ENCODE measurements at regions not wholly inside any gene's neighbourhood (a gene's known extent, or its start where the extent isn't known, plus 50 kb on each side); places are given as distances from the start of the nearest gene placed in this dataset.

GRCh38 chr13:22041741-22042140 lies 370.9 kb downstream of the FGF9 start:
- Mint-ChIP-seq H3K27me3 (ENCODE audit: low read depth) (peaks cover 4% of the 10 kb centered on the region), H3K9me3 (peaks cover 2% of the 10 kb centered on the region), H3K27ac (ENCODE audit: unreplicated experiment) (no peak overlapping the region), H3K4me3 (no peak overlapping the region), H3K4me1 (peaks cover 3% of the 10 kb centered on the region), H3K36me3 (ENCODE audit: low read depth) (peaks cover 4% of the 10 kb centered on the region)
- no peak for TF ChIP-seq CTCF (conservative IDR thresholded peaks at IDR 0.05)
- no peak for DNase-seq (ENCODE audit: low read depth, low spot score)

GRCh38 chr13:22047082-22047784 lies 376.4 kb downstream of the FGF9 start:
- Mint-ChIP-seq H3K4me1 (no peaks in the 10 kb centered on the region), H3K4me3 (no peak overlapping the region), H3K9me3 (no peaks in the 10 kb centered on the region), H3K27ac (ENCODE audit: unreplicated experiment) (no peak overlapping the region), H3K27me3 (ENCODE audit: low read depth) (no peaks in the 10 kb centered on the region), H3K36me3 (ENCODE audit: low read depth) (no peaks in the 10 kb centered on the region)
- no peak for TF ChIP-seq CTCF (conservative IDR thresholded peaks at IDR 0.05)
- no peak for DNase-seq (ENCODE audit: low read depth, low spot score)

- TF ChIP-seq CTCF (conservative IDR thresholded peaks at IDR 0.05): no peak
Observed at GRCh38 chr13:22047785-22048104, 376.9 kb downstream of the FGF9 start.

GRCh38 chr13:22049384-22049783 lies 378.5 kb downstream of the FGF9 start:
- no peaks in the 10 kb centered on the region for H3K4me1 Mint-ChIP-seq
- no peaks in the 10 kb centered on the region for H3K27me3 Mint-ChIP-seq (ENCODE audit: low read depth)
- H3K4me3 Mint-ChIP-seq: no peak overlapping the region
- H3K27ac Mint-ChIP-seq (ENCODE audit: unreplicated experiment): no peak overlapping the region
- H3K9me3 Mint-ChIP-seq: no peaks in the 10 kb centered on the region
- H3K36me3 Mint-ChIP-seq (ENCODE audit: low read depth): no peaks in the 10 kb centered on the region
- DNase-seq (ENCODE audit: low read depth, low spot score): no peak
- no peak for TF ChIP-seq CTCF (conservative IDR thresholded peaks at IDR 0.05)

More at GRCh38 chr13:22047785-22048104, 376.9 kb downstream of the FGF9 start:
- no peaks in the 10 kb centered on the region for H3K36me3 Mint-ChIP-seq (ENCODE audit: low read depth)
- no peaks in the 10 kb centered on the region for H3K4me1 Mint-ChIP-seq
- H3K4me3 Mint-ChIP-seq: no peak overlapping the region
- no peaks in the 10 kb centered on the region for H3K9me3 Mint-ChIP-seq
- H3K27ac Mint-ChIP-seq (ENCODE audit: unreplicated experiment): no peak overlapping the region
- DNase-seq (ENCODE audit: low read depth, low spot score): no peak
- no peaks in the 10 kb centered on the region for H3K27me3 Mint-ChIP-seq (ENCODE audit: low read depth)

GRCh38 chr13:22050951-22051563 lies 380.2 kb downstream of the FGF9 start:
- H3K4me1 Mint-ChIP-seq: no peaks in the 10 kb centered on the region
- H3K9me3 Mint-ChIP-seq: peaks cover 1% of the 10 kb centered on the region
- H3K27ac Mint-ChIP-seq (ENCODE audit: unreplicated experiment): no peak overlapping the region
- H3K36me3 Mint-ChIP-seq (ENCODE audit: low read depth): no peaks in the 10 kb centered on the region
- DNase-seq (ENCODE audit: low read depth, low spot score): no peak
- H3K4me3 Mint-ChIP-seq: no peak overlapping the region
- no peaks in the 10 kb centered on the region for H3K27me3 Mint-ChIP-seq (ENCODE audit: low read depth)
- TF ChIP-seq CTCF (conservative IDR thresholded peaks at IDR 0.05): no peak
